Activated CD8-positive, alpha-beta T cell treated with anti-CD3 and anti-CD28 coated beads for 36 hours (primary cell): ENCODE measurements at regions not wholly inside any gene's neighbourhood (a gene's known extent, or its start where the extent isn't known, plus 50 kb on each side); places are given as distances from the start of the nearest gene placed in this dataset.

Experiments
- ATAC-seq: fragments of 200-7000 bp; cut with Tn5 transposase; one replicate; pipeline ENCODE4 v1.10.0; 2021; ENCODE audit warnings: mild to moderate bottlenecking, moderate library complexity
- CTCF ChIA-PET: fragments of 350-600 bp; sonication (Branson Sonifier 250); formaldehyde crosslinking; loops from one replicate; lab custom pipeline; 2021; ENCODE audit warnings: antibody characterized with exemption; lab: Charles Lee
- POLR2A ChIA-PET: fragments of 350-600 bp; sonication (Branson Sonifier 250); formaldehyde crosslinking; loops from one replicate; lab custom pipeline; 2021; ENCODE audit warnings: antibody characterized with exemption; lab: Charles Lee
- DNase-seq: peaks from one replicate; pipeline ENCODE4 v3.0.0-alpha.2; 2020
- H3K27ac Mint-ChIP-seq: one replicate; pipeline ENCODE4 v1.8.0; 2021; ENCODE audit warnings: mild to moderate bottlenecking, mixed read lengths
- H3K27me3 Mint-ChIP-seq: one replicate; pipeline ENCODE4 v1.8.0; 2021; ENCODE audit warnings: mixed read lengths
- H3K36me3 Mint-ChIP-seq: one replicate; pipeline ENCODE4 v1.8.0; 2021; ENCODE audit warnings: low read depth, mixed read lengths
- H3K4me1 Mint-ChIP-seq: one replicate; pipeline ENCODE4 v1.8.0; 2021; ENCODE audit warnings: low read depth, mixed read lengths
- H3K4me3 Mint-ChIP-seq: one replicate; pipeline ENCODE4 v1.8.0; 2021; ENCODE audit warnings: mild to moderate bottlenecking, moderate library complexity, mixed read lengths
- H3K9me3 Mint-ChIP-seq: one replicate; pipeline ENCODE4 v1.8.0; 2021; ENCODE audit warnings: mixed read lengths
- intact Hi-C: fragments of 100-400 bp; cut with micrococcal nuclease; formaldehyde crosslinking; loops from one replicate; pipeline ENCODE4 v1.10.0; 2022
- TF ChIP-seq, protein P1 (sequence below): fragments of 200-600 bp; IDR thresholded peaks from one replicate; pipeline ENCODE4 v1.8.0; 2022; ENCODE audit warnings: antibody characterized with exemption, mild to moderate bottlenecking

GRCh38 chr18:46395795-46396194 is 261.2 kb downstream of the LOXHD1 start:
- intact Hi-C loops: no loop called here
- POLR2A ChIA-PET: no interaction called here

GRCh38 chr18:46397174-46397573 is 259.8 kb downstream of the LOXHD1 start:
- no peak overlapping the region for H3K4me3 Mint-ChIP-seq
- TF ChIP-seq, protein P1, sequence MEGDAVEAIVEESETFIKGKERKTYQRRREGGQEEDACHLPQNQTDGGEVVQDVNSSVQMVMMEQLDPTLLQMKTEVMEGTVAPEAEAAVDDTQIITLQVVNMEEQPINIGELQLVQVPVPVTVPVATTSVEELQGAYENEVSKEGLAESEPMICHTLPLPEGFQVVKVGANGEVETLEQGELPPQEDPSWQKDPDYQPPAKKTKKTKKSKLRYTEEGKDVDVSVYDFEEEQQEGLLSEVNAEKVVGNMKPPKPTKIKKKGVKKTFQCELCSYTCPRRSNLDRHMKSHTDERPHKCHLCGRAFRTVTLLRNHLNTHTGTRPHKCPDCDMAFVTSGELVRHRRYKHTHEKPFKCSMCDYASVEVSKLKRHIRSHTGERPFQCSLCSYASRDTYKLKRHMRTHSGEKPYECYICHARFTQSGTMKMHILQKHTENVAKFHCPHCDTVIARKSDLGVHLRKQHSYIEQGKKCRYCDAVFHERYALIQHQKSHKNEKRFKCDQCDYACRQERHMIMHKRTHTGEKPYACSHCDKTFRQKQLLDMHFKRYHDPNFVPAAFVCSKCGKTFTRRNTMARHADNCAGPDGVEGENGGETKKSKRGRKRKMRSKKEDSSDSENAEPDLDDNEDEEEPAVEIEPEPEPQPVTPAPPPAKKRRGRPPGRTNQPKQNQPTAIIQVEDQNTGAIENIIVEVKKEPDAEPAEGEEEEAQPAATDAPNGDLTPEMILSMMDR: no peak
- H3K36me3 Mint-ChIP-seq: no peaks in the 10 kb centered on the region
- no peak for DNase-seq
- no peaks in the 10 kb centered on the region for H3K9me3 Mint-ChIP-seq
- H3K4me1 Mint-ChIP-seq: peaks cover 5% of the 10 kb centered on the region
- no peak for ATAC-seq
- ChIA-PET CTCF (interaction anchor here (1.6 kb wide), 1 partner anchor 261 kb away, joined by 5 read pairs; no protein-coding TSS in a partner anchor), POLR2A (no interaction called here)
- intact Hi-C loops: no loop called here
- no peaks in the 10 kb centered on the region for H3K27me3 Mint-ChIP-seq
- no peak overlapping the region for H3K27ac Mint-ChIP-seq

More at GRCh38 chr18:46395795-46396194, 261.2 kb downstream of the LOXHD1 start:
- no peaks in the 10 kb centered on the region for H3K9me3 Mint-ChIP-seq
- TF ChIP-seq, protein P1: no peak
- H3K4me3 Mint-ChIP-seq: no peak overlapping the region
- CTCF ChIA-PET: interaction anchor here (1.6 to 1.8 kb wide), 2 partner anchors 248 to 262 kb away, joined by 4 to 5 read pairs; no protein-coding TSS in a partner anchor
- no peaks in the 10 kb centered on the region for H3K27me3 Mint-ChIP-seq
- no peak for DNase-seq
- ATAC-seq: no peak
- no peaks in the 10 kb centered on the region for H3K36me3 Mint-ChIP-seq
- H3K27ac Mint-ChIP-seq: no peak overlapping the region
- peaks cover 5% of the 10 kb centered on the region for H3K4me1 Mint-ChIP-seq

GRCh38 chr18:46398005-46398404 is 259.0 kb downstream of the LOXHD1 start:
- ChIA-PET CTCF (no interaction called here), POLR2A (no interaction called here)
- Mint-ChIP-seq H3K4me1 (peaks cover 5% of the 10 kb centered on the region), H3K36me3 (no peaks in the 10 kb centered on the region), H3K4me3 (no peak overlapping the region), H3K27me3 (no peaks in the 10 kb centered on the region), H3K9me3 (no peaks in the 10 kb centered on the region), H3K27ac (no peak overlapping the region)
- intact Hi-C loops: no loop called here
- DNase-seq (no peak), ATAC-seq (no peak)
- TF ChIP-seq, protein P1: no peak

- CTCF ChIA-PET: no interaction called here
- POLR2A ChIA-PET: no interaction called here
- Mint-ChIP-seq H3K36me3 (no peaks in the 10 kb centered on the region), H3K27ac (no peak overlapping the region), H3K9me3 (no peaks in the 10 kb centered on the region), H3K4me1 (peaks cover 5% of the 10 kb centered on the region), H3K4me3 (no peak overlapping the region), H3K27me3 (no peaks in the 10 kb centered on the region)
- no peak for ATAC-seq
- no peak for DNase-seq
- TF ChIP-seq, protein P1: no peak
- intact Hi-C loops: no loop called here
Measured at GRCh38 chr18:46398625-46399024, 258.4 kb downstream of the LOXHD1 start.

GRCh38 chr18:46399303-46399702 is 257.7 kb downstream of the LOXHD1 start:
- no peak for ATAC-seq

More at GRCh38 chr18:46399303-46399702, 257.7 kb downstream of the LOXHD1 start:
- no peaks in the 10 kb centered on the region for H3K27me3 Mint-ChIP-seq
- no peak overlapping the region for H3K4me3 Mint-ChIP-seq
- ChIA-PET CTCF (no interaction called here), POLR2A (no interaction called here)
- no peaks in the 10 kb centered on the region for H3K9me3 Mint-ChIP-seq
- no peak for DNase-seq
- intact Hi-C loops: no loop called here
- TF ChIP-seq, protein P1: no peak
- H3K27ac Mint-ChIP-seq: no peak overlapping the region
- peaks cover 5% of the 10 kb centered on the region for H3K4me1 Mint-ChIP-seq
- no peaks in the 10 kb centered on the region for H3K36me3 Mint-ChIP-seq
